WI38 (cell line): ENCODE measurements at regions not wholly inside any gene's neighbourhood (a gene's known extent, or its start where the extent isn't known, plus 50 kb on each side); places are given as distances from the start of the nearest gene placed in this dataset.

ENCODE experiments used
- H3K4me3 ChIP-seq: 2 replicates; pipeline ENCODE4 v1.5.1; 2011; ENCODE audit warnings: low read depth, mild to moderate bottlenecking, control low read depth, low read length
- TF ChIP-seq, protein P1 (sequence below): IDR thresholded peaks from 2 replicates; pipeline ENCODE4 v1.5.1; 2012; ENCODE audit warnings: low read depth, mild to moderate bottlenecking, control low read depth, low read length

GRCh38 chr11:28412029-28412428, 303.8 kb downstream of the METTL15 start:
- TF ChIP-seq, protein P1, sequence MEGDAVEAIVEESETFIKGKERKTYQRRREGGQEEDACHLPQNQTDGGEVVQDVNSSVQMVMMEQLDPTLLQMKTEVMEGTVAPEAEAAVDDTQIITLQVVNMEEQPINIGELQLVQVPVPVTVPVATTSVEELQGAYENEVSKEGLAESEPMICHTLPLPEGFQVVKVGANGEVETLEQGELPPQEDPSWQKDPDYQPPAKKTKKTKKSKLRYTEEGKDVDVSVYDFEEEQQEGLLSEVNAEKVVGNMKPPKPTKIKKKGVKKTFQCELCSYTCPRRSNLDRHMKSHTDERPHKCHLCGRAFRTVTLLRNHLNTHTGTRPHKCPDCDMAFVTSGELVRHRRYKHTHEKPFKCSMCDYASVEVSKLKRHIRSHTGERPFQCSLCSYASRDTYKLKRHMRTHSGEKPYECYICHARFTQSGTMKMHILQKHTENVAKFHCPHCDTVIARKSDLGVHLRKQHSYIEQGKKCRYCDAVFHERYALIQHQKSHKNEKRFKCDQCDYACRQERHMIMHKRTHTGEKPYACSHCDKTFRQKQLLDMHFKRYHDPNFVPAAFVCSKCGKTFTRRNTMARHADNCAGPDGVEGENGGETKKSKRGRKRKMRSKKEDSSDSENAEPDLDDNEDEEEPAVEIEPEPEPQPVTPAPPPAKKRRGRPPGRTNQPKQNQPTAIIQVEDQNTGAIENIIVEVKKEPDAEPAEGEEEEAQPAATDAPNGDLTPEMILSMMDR: no peak
- no peak overlapping the region for H3K4me3 ChIP-seq

GRCh38 chr11:28401446-28401845, 293.3 kb downstream of the METTL15 start:
- H3K4me3 ChIP-seq: no peak overlapping the region
- TF ChIP-seq, protein P1: no peak

GRCh38 chr11:28400331-28401100, 292.3 kb downstream of the METTL15 start:
- TF ChIP-seq, protein P1: no peak

GRCh38 chr11:28393348-28393747, 285.2 kb downstream of the METTL15 start:
- H3K4me3 ChIP-seq: no peak overlapping the region
- TF ChIP-seq, protein P1: no peak

More at GRCh38 chr11:28400331-28401100, 292.3 kb downstream of the METTL15 start:
- H3K4me3 ChIP-seq: no peak overlapping the region

- TF ChIP-seq, protein P1: no peak
Measured at GRCh38 chr11:28384418-28384817, 276.2 kb downstream of the METTL15 start.

DNA sequence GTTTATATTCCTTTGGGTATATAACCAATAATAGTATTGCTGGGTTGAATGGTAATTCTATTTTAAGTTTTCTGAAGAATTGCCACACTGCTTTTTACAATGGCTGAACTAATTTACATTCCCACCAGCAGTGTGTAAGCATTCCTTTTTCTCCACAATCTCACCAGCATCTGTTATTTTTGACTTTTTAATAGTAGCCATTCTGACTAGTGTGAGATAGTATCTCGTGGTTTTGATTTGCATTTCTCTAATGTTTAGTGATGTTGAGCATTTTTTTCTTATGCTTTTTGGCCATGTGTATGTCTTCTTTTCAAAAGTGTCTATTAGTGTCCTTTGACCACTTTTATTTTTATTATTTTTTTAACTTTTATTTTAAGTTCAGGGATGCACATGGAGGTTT, 275.3 kb downstream of the METTL15 start:
- H3K4me3 ChIP-seq: no peak overlapping the region
- TF ChIP-seq, protein P1: no peak

More at GRCh38 chr11:28384418-28384817, 276.2 kb downstream of the METTL15 start:
- H3K4me3 ChIP-seq: no peak overlapping the region
